Activated T-helper 1 cell treated with Interleukin-2 at 50 U/mL for 16 hours (primary cell): ENCODE measurements at regions not wholly inside any gene's neighbourhood (a gene's known extent, or its start where the extent isn't known, plus 50 kb on each side); places are given as distances from the start of the nearest gene placed in this dataset.
"Not testable (repeated sequence)": the region's sequence is repeated elsewhere in the genome, so short reads cannot be mapped to it uniquely, and the experiment has no call there.

Experiments used
- DNase-seq: peaks from one replicate; pipeline ENCODE4 v3.0.0-alpha.2; 2020; ENCODE audit warnings: low read depth

GRCh38 chr14:98916036-98916435 lies 356.0 kb downstream of the BCL11B start:
- DNase-seq, result no peak

GRCh38 chr14:98916476-98916875 lies 355.5 kb downstream of the BCL11B start:
- no peak for DNase-seq

GRCh38 chr14:98919434-98919833 lies 352.6 kb downstream of the BCL11B start:
- DNase-seq, result no peak

GRCh38 chr14:98921306-98921705 lies 350.7 kb downstream of the BCL11B start:
- not testable (repeated sequence) for DNase-seq

- no peak for DNase-seq
These were observed 348.4 kb downstream of the BCL11B start for GRCh38 chr14:98923596-98923995.

- DNase-seq, result no peak
These were observed 348.0 kb downstream of the BCL11B start for GRCh38 chr14:98924046-98924445.

- DNase-seq, result no peak
These were observed 346.5 kb downstream of the BCL11B start for GRCh38 chr14:98925354-98926040.

GRCh38 chr14:98926146-98926545 lies 345.9 kb downstream of the BCL11B start:
- DNase-seq, result no peak

GRCh38 chr14:98926801-98927200 lies 345.2 kb downstream of the BCL11B start:
- no peak for DNase-seq

- DNase-seq, result no peak
These were observed 344.0 kb downstream of the BCL11B start for GRCh38 chr14:98927986-98928385.

GRCh38 chr14:98928418-98928817 lies 343.6 kb downstream of the BCL11B start:
- DNase-seq, result no peak

GRCh38 chr14:98931126-98931525 lies 340.9 kb downstream of the BCL11B start:
- DNase-seq, result no peak

- DNase-seq, result peak; percentile 60
These were observed 340.1 kb downstream of the BCL11B start for GRCh38 chr14:98931911-98932310.

GRCh38 chr14:98932431-98933325 lies 339.3 kb downstream of the BCL11B start:
- DNase-seq, result no peak

GRCh38 chr14:98934569-98934968 lies 337.4 kb downstream of the BCL11B start:
- not testable (repeated sequence) for DNase-seq

- no peak for DNase-seq
These were observed 336.1 kb downstream of the BCL11B start for GRCh38 chr14:98935921-98936320.

GRCh38 chr14:98937021-98937420 lies 335.0 kb downstream of the BCL11B start:
- DNase-seq, result no peak

GRCh38 chr14:98937712-98938505 lies 334.1 kb downstream of the BCL11B start:
- DNase-seq, result no peak

GRCh38 chr14:98940693-98941437 lies 331.1 kb downstream of the BCL11B start:
- DNase-seq, result no peak

GRCh38 chr14:98941481-98941880 lies 330.5 kb downstream of the BCL11B start:
- no peak for DNase-seq

GRCh38 chr14:98943907-98944306 lies 328.1 kb downstream of the BCL11B start:
- no peak for DNase-seq

GRCh38 chr14:98944989-98945388 lies 327.0 kb downstream of the BCL11B start:
- DNase-seq, result no peak
